ENCODE measurements at regions not wholly inside any gene's neighbourhood (a gene's known extent, or its start where the extent isn't known, plus 50 kb on each side); places are given as distances from the start of the nearest gene placed in this dataset.

- TF ChIP-seq FOXA1 (IDR thresholded peaks at IDR 0.05) (no peak), GABPA (IDR thresholded peaks at IDR 0.05 in 1 of 2, conservative IDR thresholded peaks at IDR 0.05 in 1 of 2) (no peak)
Observed at GRCh38 chr2:14815201-14815600, 182.7 kb downstream of the LRATD1 start (continued).

- H3K36me3 ChIP-seq (ENCODE audit: control insufficient read depth in 4 of 4, insufficient read depth in 3 of 4, low read depth in 1 of 4, low read length in 3 of 4) = no peaks in the 10 kb centered on the region
- TF ChIP-seq GABPA (IDR thresholded peaks at IDR 0.05 in 1 of 2, conservative IDR thresholded peaks at IDR 0.05 in 1 of 2) (no peak), REST (IDR thresholded peaks at IDR 0.05) (no peak), CTCF (IDR thresholded peaks at IDR 0.05; ENCODE audit: low read depth, low read length, missing input control) (no peak), JUND (IDR thresholded peaks at IDR 0.05) (no peak), ATF3 (IDR thresholded peaks at IDR 0.05) (no peak), HNF4G (IDR thresholded peaks at IDR 0.05) (no peak), FOXA1 (IDR thresholded peaks at IDR 0.05) (no peak), HNF4A (conservative IDR thresholded peaks at IDR 0.05) (no peak), TAF1 (conservative IDR thresholded peaks at IDR 0.05) (no peak), MAX (IDR thresholded peaks at IDR 0.05) (no peak), EGR1 (IDR thresholded peaks at IDR 0.05; ENCODE audit: low read depth in 2 of 2) (no peak), SP1 (IDR thresholded peaks at IDR 0.05) (no peak), YY1 (IDR thresholded peaks at IDR 0.05) (no peak), ZBTB33 (IDR thresholded peaks at IDR 0.05) (no peak)
- no peaks in the 10 kb centered on the region for H3K4me1 ChIP-seq (ENCODE audit: control insufficient read depth in 4 of 4, insufficient read depth in 4 of 4, low read length in 3 of 4)
- no peak overlapping the region for H3K27ac ChIP-seq (ENCODE audit: low read depth in 1 of 2, low read length in 2 of 2)
- peaks cover 0 to 3% (median 0%) of the 10 kb centered on the region in 4 donors for H3K27me3 ChIP-seq (ENCODE audit: control insufficient read depth in 4 of 4, insufficient read depth in 4 of 4, low read length in 3 of 4)
- no peaks in the 10 kb centered on the region for H3K9me3 ChIP-seq (ENCODE audit: control insufficient read depth in 4 of 4, low read length in 3 of 4)
- WGBS = 62% methylated on average over 9 of the region's 9 CpGs
- no peak overlapping the region for H3K9ac ChIP-seq (ENCODE audit: low read depth in 1 of 2, low read length in 2 of 2)
- no peak overlapping the region for H3K4me3 ChIP-seq (ENCODE audit: low read depth in 1 of 3, low read length in 3 of 3)
- DNase-seq (ENCODE audit: low spot score) = no peak
Observed at GRCh38 chr2:14816069-14817060, 183.8 kb downstream of the LRATD1 start.

Measured in liver (tissue), 8 donors.